ENCODE measurements at regions not wholly inside any gene's neighbourhood (a gene's known extent, or its start where the extent isn't known, plus 50 kb on each side); places are given as distances from the start of the nearest gene placed in this dataset.

- TF ChIP-seq, protein P1, sequence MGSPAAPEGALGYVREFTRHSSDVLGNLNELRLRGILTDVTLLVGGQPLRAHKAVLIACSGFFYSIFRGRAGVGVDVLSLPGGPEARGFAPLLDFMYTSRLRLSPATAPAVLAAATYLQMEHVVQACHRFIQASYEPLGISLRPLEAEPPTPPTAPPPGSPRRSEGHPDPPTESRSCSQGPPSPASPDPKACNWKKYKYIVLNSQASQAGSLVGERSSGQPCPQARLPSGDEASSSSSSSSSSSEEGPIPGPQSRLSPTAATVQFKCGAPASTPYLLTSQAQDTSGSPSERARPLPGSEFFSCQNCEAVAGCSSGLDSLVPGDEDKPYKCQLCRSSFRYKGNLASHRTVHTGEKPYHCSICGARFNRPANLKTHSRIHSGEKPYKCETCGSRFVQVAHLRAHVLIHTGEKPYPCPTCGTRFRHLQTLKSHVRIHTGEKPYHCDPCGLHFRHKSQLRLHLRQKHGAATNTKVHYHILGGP (tag by site-specific recombination; IDR thresholded peaks at IDR 0.05) = peak; percentile 36; the same call in 1 of the 2 replicates
- TF ChIP-seq ZNF600 (tag by site-specific recombination; IDR thresholded peaks at IDR 0.05) = peak; percentile 66; the same call in 1 of the 2 replicates
- TF ChIP-seq ZNF37A (tag by site-specific recombination; IDR thresholded peaks at IDR 0.05) = no peak
- TF ChIP-seq ZNF658 (tag by site-specific recombination; IDR thresholded peaks at IDR 0.05) = no peak
- TF ChIP-seq, protein P2, sequence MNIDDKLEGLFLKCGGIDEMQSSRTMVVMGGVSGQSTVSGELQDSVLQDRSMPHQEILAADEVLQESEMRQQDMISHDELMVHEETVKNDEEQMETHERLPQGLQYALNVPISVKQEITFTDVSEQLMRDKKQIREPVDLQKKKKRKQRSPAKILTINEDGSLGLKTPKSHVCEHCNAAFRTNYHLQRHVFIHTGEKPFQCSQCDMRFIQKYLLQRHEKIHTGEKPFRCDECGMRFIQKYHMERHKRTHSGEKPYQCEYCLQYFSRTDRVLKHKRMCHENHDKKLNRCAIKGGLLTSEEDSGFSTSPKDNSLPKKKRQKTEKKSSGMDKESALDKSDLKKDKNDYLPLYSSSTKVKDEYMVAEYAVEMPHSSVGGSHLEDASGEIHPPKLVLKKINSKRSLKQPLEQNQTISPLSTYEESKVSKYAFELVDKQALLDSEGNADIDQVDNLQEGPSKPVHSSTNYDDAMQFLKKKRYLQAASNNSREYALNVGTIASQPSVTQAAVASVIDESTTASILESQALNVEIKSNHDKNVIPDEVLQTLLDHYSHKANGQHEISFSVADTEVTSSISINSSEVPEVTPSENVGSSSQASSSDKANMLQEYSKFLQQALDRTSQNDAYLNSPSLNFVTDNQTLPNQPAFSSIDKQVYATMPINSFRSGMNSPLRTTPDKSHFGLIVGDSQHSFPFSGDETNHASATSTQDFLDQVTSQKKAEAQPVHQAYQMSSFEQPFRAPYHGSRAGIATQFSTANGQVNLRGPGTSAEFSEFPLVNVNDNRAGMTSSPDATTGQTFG (tag by site-specific recombination; IDR thresholded peaks at IDR 0.05; ENCODE audit: borderline replicate concordance) = no peak
- TF ChIP-seq KLF8 (tag by site-specific recombination; IDR thresholded peaks at IDR 0.05) = peak; percentile 91
- no peak for TF ChIP-seq SALL2 (tag by site-specific recombination; IDR thresholded peaks at IDR 0.05; ENCODE audit: borderline replicate concordance)
- TF ChIP-seq, protein P3, sequence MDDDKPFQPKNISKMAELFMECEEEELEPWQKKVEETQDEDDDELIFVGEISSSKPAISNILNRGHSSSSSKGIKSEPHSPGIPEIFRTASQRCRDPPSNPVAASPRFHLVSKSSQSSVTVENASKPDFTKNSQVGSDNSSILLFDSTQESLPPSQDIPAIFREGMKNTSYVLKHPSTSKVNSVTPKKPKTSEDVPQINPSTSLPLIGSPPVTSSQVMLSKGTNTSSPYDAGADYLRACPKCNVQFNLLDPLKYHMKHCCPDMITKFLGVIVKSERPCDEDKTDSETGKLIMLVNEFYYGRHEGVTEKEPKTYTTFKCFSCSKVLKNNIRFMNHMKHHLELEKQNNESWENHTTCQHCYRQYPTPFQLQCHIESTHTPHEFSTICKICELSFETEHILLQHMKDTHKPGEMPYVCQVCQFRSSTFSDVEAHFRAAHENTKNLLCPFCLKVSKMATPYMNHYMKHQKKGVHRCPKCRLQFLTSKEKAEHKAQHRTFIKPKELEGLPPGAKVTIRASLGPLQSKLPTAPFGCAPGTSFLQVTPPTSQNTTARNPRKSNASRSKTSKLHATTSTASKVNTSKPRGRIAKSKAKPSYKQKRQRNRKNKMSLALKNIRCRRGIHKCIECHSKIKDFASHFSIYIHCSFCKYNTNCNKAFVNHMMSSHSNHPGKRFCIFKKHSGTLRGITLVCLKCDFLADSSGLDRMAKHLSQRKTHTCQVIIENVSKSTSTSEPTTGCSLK (tag by site-specific recombination; IDR thresholded peaks at IDR 0.05) = no peak
- TF ChIP-seq ZNF548 (tag by site-specific recombination; IDR thresholded peaks at IDR 0.05) = no peak
- TF ChIP-seq KLF16 (tag by site-specific recombination; IDR thresholded peaks at IDR 0.05) = peak; percentile 53; the same call in 1 of the 2 replicates
- no peak for TF ChIP-seq ZNF16 (tag by site-specific recombination; IDR thresholded peaks at IDR 0.05; ENCODE audit: low read depth)
- peak; percentile 96 for TF ChIP-seq KLF10 (tag by site-specific recombination; IDR thresholded peaks at IDR 0.05)
- 0 out of 2 replicates have a peak, but pooled peaks have one; percentile 33 for TF ChIP-seq ZNF184 (tag by site-specific recombination; IDR thresholded peaks at IDR 0.05)
- TF ChIP-seq, protein P4, sequence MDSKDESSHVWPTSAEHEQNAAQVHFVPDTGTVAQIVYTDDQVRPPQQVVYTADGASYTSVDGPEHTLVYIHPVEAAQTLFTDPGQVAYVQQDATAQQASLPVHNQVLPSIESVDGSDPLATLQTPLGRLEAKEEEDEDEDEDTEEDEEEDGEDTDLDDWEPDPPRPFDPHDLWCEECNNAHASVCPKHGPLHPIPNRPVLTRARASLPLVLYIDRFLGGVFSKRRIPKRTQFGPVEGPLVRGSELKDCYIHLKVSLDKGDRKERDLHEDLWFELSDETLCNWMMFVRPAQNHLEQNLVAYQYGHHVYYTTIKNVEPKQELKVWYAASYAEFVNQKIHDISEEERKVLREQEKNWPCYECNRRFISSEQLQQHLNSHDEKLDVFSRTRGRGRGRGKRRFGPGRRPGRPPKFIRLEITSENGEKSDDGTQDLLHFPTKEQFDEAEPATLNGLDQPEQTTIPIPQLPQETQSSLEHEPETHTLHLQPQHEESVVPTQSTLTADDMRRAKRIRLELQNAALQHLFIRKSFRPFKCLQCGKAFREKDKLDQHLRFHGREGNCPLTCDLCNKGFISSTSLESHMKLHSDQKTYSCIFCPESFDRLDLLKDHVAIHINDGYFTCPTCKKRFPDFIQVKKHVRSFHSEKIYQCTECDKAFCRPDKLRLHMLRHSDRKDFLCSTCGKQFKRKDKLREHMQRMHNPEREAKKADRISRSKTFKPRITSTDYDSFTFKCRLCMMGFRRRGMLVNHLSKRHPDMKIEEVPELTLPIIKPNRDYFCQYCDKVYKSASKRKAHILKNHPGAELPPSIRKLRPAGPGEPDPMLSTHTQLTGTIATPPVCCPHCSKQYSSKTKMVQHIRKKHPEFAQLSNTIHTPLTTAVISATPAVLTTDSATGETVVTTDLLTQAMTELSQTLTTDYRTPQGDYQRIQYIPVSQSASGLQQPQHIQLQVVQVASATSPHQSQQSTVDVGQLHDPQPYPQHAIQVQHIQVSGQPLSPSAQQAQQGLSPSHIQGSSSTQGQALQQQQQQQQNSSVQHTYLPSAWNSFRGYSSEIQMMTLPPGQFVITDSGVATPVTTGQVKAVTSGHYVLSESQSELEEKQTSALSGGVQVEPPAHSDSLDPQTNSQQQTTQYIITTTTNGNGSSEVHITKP (tag by site-specific recombination; IDR thresholded peaks at IDR 0.05) = peak; percentile 32; the same call in 1 of the 2 replicates
- TF ChIP-seq, protein P5, sequence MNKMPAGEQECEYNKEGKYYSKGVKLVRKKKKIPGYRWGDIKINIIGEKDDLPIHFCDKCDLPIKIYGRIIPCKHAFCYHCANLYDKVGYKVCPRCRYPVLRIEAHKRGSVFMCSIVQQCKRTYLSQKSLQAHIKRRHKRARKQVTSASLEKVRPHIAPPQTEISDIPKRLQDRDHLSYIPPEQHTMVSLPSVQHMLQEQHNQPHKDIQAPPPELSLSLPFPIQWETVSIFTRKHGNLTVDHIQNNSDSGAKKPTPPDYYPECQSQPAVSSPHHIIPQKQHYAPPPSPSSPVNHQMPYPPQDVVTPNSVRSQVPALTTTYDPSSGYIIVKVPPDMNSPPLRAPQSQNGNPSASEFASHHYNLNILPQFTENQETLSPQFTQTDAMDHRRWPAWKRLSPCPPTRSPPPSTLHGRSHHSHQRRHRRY (tag by site-specific recombination; IDR thresholded peaks at IDR 0.05) = no peak
- TF ChIP-seq ZNF324 (tag by site-specific recombination; IDR thresholded peaks at IDR 0.05) = peak; percentile 37; the same call in 1 of the 2 replicates
- TF ChIP-seq, protein P6, sequence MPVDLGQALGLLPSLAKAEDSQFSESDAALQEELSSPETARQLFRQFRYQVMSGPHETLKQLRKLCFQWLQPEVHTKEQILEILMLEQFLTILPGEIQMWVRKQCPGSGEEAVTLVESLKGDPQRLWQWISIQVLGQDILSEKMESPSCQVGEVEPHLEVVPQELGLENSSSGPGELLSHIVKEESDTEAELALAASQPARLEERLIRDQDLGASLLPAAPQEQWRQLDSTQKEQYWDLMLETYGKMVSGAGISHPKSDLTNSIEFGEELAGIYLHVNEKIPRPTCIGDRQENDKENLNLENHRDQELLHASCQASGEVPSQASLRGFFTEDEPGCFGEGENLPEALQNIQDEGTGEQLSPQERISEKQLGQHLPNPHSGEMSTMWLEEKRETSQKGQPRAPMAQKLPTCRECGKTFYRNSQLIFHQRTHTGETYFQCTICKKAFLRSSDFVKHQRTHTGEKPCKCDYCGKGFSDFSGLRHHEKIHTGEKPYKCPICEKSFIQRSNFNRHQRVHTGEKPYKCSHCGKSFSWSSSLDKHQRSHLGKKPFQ (tag by site-specific recombination; IDR thresholded peaks at IDR 0.05) = no peak
- no peak for TF ChIP-seq ZNF350 (tag by site-specific recombination; IDR thresholded peaks at IDR 0.05)
- TF ChIP-seq ZNF366 (tag by site-specific recombination; conservative IDR thresholded peaks at IDR 0.05) = peak; percentile 53
- peak; percentile 10; the same call in 1 of the 2 replicates for TF ChIP-seq ZNF10 (tag by site-specific recombination; IDR thresholded peaks at IDR 0.05)
- TF ChIP-seq ZNF202 (tag by site-specific recombination; IDR thresholded peaks at IDR 0.05; ENCODE audit: borderline replicate concordance) = no peak
- no peak for TF ChIP-seq HOXC10 (CRISPR knock-in tag; IDR thresholded peaks at IDR 0.05)
- TF ChIP-seq ZFP69B (tag by site-specific recombination; IDR thresholded peaks at IDR 0.05) = 0 out of 2 replicates have a peak, but pooled peaks have one; percentile 38
- no peak for TF ChIP-seq ZNF169 (tag by site-specific recombination; IDR thresholded peaks at IDR 0.05)
- no peak for TF ChIP-seq ZNF132 (tag by site-specific recombination; IDR thresholded peaks at IDR 0.05; ENCODE audit: borderline replicate concordance)
- TF ChIP-seq KLF17 (tag by site-specific recombination; IDR thresholded peaks at IDR 0.05) = peak; percentile 60
Observed at GRCh38 chr16:29290631-29291247, 115.8 kb downstream of the NPIPB11 start (continued).
